OCI-LY1 (cell line): ENCODE measurements at regions not wholly inside any gene's neighbourhood (a gene's known extent, or its start where the extent isn't known, plus 50 kb on each side); places are given as distances from the start of the nearest gene placed in this dataset.

ENCODE experiments used
- H2AFZ ChIP-seq: fragments of 200-600 bp; sonication (generic), shearing (Covaris generic); 2 replicates; pipeline ENCODE4 v1.6.0; 2014; ENCODE audit warnings: antibody characterized with exemption, mild to moderate bottlenecking, low read length
- H3F3A ChIP-seq: fragments of 200-600 bp; sonication (generic), shearing (Covaris generic); 2 replicates; pipeline ENCODE4 v1.6.0; 2014; ENCODE audit warnings: mild to moderate bottlenecking, antibody characterized with exemption, low read length, moderate library complexity; ENCODE audit not compliant: insufficient read depth
- H3K27ac ChIP-seq: fragments of 200-600 bp; sonication (generic); 2 replicates; pipeline ENCODE4 v1.5.1; 2014; ENCODE audit warnings: low read length, mixed run types, mild to moderate bottlenecking, low read depth; ENCODE audit not compliant: poor library complexity, severe bottlenecking
- H3K27me3 ChIP-seq: fragments of 200-600 bp; sonication (generic); 2 replicates; pipeline ENCODE4 v1.6.0; 2014; ENCODE audit warnings: antibody characterized with exemption, mild to moderate bottlenecking, low read length, moderate library complexity; ENCODE audit not compliant: insufficient read depth
- H3K36me3 ChIP-seq: fragments of 200-600 bp; sonication (generic); 2 replicates; pipeline ENCODE4 v1.6.1; 2014; ENCODE audit warnings: mild to moderate bottlenecking, antibody characterized with exemption, low read length, moderate library complexity, mixed read lengths; ENCODE audit not compliant: insufficient read depth
- H3K4me1 ChIP-seq: fragments of 200-600 bp; sonication (generic); 2 replicates; pipeline ENCODE4 v1.5.1; 2014; ENCODE audit warnings: mild to moderate bottlenecking, low read length, moderate library complexity; ENCODE audit not compliant: insufficient read depth, severe bottlenecking
- H3K4me2 ChIP-seq: fragments of 200-600 bp; sonication (generic), shearing (Covaris generic); 2 replicates; pipeline ENCODE4 v1.6.1; 2014; ENCODE audit warnings: low read length
- H3K4me3 ChIP-seq: fragments of 200-600 bp; sonication (generic); 2 replicates; pipeline ENCODE4 v1.5.1; 2014; ENCODE audit warnings: low read length, low read depth, mild to moderate bottlenecking, mixed read lengths; ENCODE audit not compliant: poor library complexity, severe bottlenecking
- H3K79me2 ChIP-seq: fragments of 200-600 bp; shearing (Covaris generic); 2 replicates; pipeline ENCODE4 v1.6.1; 2016; ENCODE audit warnings: mixed run types, low read length, mixed read lengths; ENCODE audit not compliant: insufficient read depth
- H3K9ac ChIP-seq: fragments of 200-600 bp; sonication (generic), shearing (Covaris generic); 2 replicates; pipeline ENCODE4 v1.6.1; 2014; ENCODE audit warnings: mild to moderate bottlenecking, low read length, mixed read lengths
- H3K9me2 ChIP-seq: fragments of 200-600 bp; sonication (generic), shearing (Covaris generic); 2 replicates; pipeline ENCODE4 v1.6.1; 2014; ENCODE audit warnings: low read depth, mild to moderate bottlenecking, low read length, mixed read lengths
- H3K9me3 ChIP-seq: fragments of 200-600 bp; shearing (Covaris generic); 2 replicates; pipeline ENCODE4 v1.6.1; 2014; ENCODE audit warnings: low read length, mixed read lengths
- H4K20me1 ChIP-seq: fragments of 200-600 bp; sonication (generic), shearing (Covaris generic); 2 replicates; pipeline ENCODE4 v1.6.0; 2016; ENCODE audit warnings: mild to moderate bottlenecking, low read length; ENCODE audit not compliant: insufficient read depth
- EZH2 ChIP-seq: fragments of 200-600 bp; sonication (generic), shearing (Covaris generic); IDR thresholded peaks from 2 replicates; pipeline ENCODE4 v1.8.0; 2017; ENCODE audit warnings: borderline replicate concordance, mixed run types, mild to moderate bottlenecking, antibody characterized with exemption, low read length, moderate library complexity, mixed read lengths
- TF ChIP-seq, protein P1 (sequence below): fragments of 200-600 bp; sonication (generic), shearing (Covaris generic); IDR thresholded peaks from 2 replicates; pipeline ENCODE4 v1.5.1; 2017; ENCODE audit warnings: mild to moderate bottlenecking, antibody characterized with exemption, low read length, moderate library complexity, mixed read lengths

DNA sequence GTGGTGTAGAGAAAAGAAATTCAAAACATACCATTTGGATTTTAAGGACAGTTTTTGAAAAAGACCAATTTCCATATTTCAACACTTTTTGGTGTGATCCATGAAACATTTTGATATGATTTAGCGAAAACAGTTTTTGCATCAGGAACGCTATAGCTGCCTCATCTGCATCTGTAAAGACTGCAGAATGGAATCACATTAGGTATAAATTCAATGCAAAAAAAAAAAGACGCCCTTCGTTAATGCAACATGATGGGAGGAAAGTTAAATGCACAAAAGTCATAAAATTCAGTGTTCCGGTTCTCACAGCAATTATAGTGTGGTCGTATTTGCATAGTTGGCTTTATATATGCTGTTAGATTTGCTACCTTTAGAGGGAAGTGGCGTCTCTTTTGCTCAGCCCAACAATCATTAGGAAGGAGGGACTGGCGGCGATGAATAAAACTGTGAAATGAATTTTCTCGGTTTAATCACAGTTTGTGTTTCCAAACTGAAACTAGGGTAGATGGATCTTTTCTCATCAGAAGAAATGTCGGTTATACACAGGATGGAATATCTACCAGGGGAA, 215.7 kb downstream of the TEX29 start:
- H3K4me2 ChIP-seq, result no peak overlapping the region
- no peaks in the 10 kb centered on the region for H4K20me1 ChIP-seq
- H3K9me2 ChIP-seq, result no peaks in the 10 kb centered on the region
- H3K4me3 ChIP-seq, result no peak overlapping the region
- H3K4me1 ChIP-seq, result no peaks in the 10 kb centered on the region
- H2AFZ ChIP-seq, result no peak overlapping the region
- no peak overlapping the region for H3K27ac ChIP-seq
- no peaks in the 10 kb centered on the region for H3K79me2 ChIP-seq
- no peak overlapping the region for H3K9ac ChIP-seq
- H3K36me3 ChIP-seq, result no peaks in the 10 kb centered on the region
- no peaks in the 10 kb centered on the region for H3K27me3 ChIP-seq
- no peaks in the 10 kb centered on the region for H3F3A ChIP-seq
- TF ChIP-seq EZH2, result no peak
- TF ChIP-seq, protein P1, sequence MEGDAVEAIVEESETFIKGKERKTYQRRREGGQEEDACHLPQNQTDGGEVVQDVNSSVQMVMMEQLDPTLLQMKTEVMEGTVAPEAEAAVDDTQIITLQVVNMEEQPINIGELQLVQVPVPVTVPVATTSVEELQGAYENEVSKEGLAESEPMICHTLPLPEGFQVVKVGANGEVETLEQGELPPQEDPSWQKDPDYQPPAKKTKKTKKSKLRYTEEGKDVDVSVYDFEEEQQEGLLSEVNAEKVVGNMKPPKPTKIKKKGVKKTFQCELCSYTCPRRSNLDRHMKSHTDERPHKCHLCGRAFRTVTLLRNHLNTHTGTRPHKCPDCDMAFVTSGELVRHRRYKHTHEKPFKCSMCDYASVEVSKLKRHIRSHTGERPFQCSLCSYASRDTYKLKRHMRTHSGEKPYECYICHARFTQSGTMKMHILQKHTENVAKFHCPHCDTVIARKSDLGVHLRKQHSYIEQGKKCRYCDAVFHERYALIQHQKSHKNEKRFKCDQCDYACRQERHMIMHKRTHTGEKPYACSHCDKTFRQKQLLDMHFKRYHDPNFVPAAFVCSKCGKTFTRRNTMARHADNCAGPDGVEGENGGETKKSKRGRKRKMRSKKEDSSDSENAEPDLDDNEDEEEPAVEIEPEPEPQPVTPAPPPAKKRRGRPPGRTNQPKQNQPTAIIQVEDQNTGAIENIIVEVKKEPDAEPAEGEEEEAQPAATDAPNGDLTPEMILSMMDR, result no peak
- H3K9me3 ChIP-seq, result no peaks in the 10 kb centered on the region

DNA sequence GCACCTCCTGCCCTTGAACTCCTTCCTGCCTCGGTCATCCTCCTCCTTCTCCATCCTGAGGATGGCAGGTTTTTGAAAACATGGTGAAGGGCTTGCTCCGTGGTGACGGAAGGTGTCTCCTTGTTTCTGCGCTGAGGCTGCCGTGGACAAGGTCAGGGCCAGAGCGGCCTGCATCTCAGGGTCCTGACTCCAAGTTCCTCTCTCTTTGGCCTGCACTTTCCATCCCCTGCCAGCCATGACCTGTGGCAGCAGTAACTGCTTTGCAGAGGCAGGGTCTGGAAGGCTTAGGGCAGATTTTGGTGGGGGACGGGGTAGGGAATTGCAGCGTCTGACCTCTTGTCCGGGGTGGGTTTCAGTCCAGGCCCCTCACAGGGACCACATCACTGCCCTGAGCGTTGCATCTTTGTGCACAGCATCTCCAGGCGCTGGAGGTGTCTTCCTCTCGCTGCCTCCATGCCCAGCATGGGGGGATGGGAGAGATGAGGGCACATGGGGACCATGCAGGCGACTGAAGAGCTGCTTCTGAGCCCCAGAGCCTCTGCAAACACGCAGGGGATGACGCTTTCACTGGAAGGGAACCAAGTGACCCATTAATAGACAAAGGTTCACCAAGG, 216.8 kb downstream of the TEX29 start:
- no peak overlapping the region for H3K27ac ChIP-seq
- no peaks in the 10 kb centered on the region for H3K9me3 ChIP-seq
- no peak overlapping the region for H3K9ac ChIP-seq

GRCh38 chr13:111537843-111538499, 217.5 kb downstream of the TEX29 start:
- no peaks in the 10 kb centered on the region for H3K4me1 ChIP-seq
- no peaks in the 10 kb centered on the region for H3K79me2 ChIP-seq
- TF ChIP-seq, protein P1, result no peak
- TF ChIP-seq EZH2, result no peak
- H3K36me3 ChIP-seq, result no peaks in the 10 kb centered on the region
- H3K4me2 ChIP-seq, result no peak overlapping the region
- no peak overlapping the region for H3K27ac ChIP-seq
- H3F3A ChIP-seq, result no peaks in the 10 kb centered on the region
- no peaks in the 10 kb centered on the region for H3K9me2 ChIP-seq
- no peak overlapping the region for H2AFZ ChIP-seq
- H3K9ac ChIP-seq, result no peak overlapping the region
- no peaks in the 10 kb centered on the region for H3K27me3 ChIP-seq
- H4K20me1 ChIP-seq, result no peaks in the 10 kb centered on the region
- no peaks in the 10 kb centered on the region for H3K9me3 ChIP-seq
- no peak overlapping the region for H3K4me3 ChIP-seq

More for the DNA sequence above, 216.8 kb downstream of the TEX29 start:
- Histone ChIP-seq H3K4me3 (no peak overlapping the region), H3K27me3 (no peaks in the 10 kb centered on the region), H4K20me1 (no peaks in the 10 kb centered on the region), H3F3A (no peaks in the 10 kb centered on the region), H3K36me3 (no peaks in the 10 kb centered on the region), H3K9me2 (no peaks in the 10 kb centered on the region), H3K4me2 (no peak overlapping the region), H3K4me1 (no peaks in the 10 kb centered on the region), H2AFZ (no peak overlapping the region), H3K79me2 (no peaks in the 10 kb centered on the region)
- TF ChIP-seq, protein P1, result no peak
- no peak for TF ChIP-seq EZH2
